ENCODE measurements at regions not wholly inside any gene's neighbourhood (a gene's known extent, or its start where the extent isn't known, plus 50 kb on each side); places are given as distances from the start of the nearest gene placed in this dataset.

- Histone ChIP-seq H3K4me3 (ENCODE audit: low read depth, low read length, poor library complexity, severe bottlenecking) (no peak overlapping the region), H3K27ac (ENCODE audit: low read depth, low read length, poor library complexity, severe bottlenecking) (no peak overlapping the region), H3K9me3 (ENCODE audit: low read length) (no peaks in the 10 kb centered on the region), H4K20me1 (ENCODE audit: insufficient read depth, low read length) (no peaks in the 10 kb centered on the region), H3K4me1 (ENCODE audit: insufficient read depth, low read length, severe bottlenecking) (peaks cover 9% of the 10 kb centered on the region), H3K9me2 (ENCODE audit: low read depth, low read length) (no peaks in the 10 kb centered on the region), H3F3A (ENCODE audit: insufficient read depth, low read length) (no peaks in the 10 kb centered on the region), H3K4me2 (ENCODE audit: low read length) (0 out of 2 replicates have a peak overlapping the region, but pooled peaks have one; percentile 25), H3K79me2 (ENCODE audit: insufficient read depth, low read length) (no peaks in the 10 kb centered on the region), H3K36me3 (ENCODE audit: insufficient read depth, low read length) (no peaks in the 10 kb centered on the region), H2AFZ (ENCODE audit: low read length) (no peak overlapping the region), H3K9ac (ENCODE audit: low read length) (no peak overlapping the region), H3K27me3 (ENCODE audit: insufficient read depth, low read length) (no peaks in the 10 kb centered on the region)
- no peak for TF ChIP-seq EZH2 (IDR thresholded peaks at IDR 0.05; ENCODE audit: borderline replicate concordance, low read length)
- no peak for TF ChIP-seq CTCF (IDR thresholded peaks at IDR 0.05; ENCODE audit: low read length)
Measured at GRCh38 chr11:82557274-82557673, 176.4 kb downstream of the FAM181B start.

DNA sequence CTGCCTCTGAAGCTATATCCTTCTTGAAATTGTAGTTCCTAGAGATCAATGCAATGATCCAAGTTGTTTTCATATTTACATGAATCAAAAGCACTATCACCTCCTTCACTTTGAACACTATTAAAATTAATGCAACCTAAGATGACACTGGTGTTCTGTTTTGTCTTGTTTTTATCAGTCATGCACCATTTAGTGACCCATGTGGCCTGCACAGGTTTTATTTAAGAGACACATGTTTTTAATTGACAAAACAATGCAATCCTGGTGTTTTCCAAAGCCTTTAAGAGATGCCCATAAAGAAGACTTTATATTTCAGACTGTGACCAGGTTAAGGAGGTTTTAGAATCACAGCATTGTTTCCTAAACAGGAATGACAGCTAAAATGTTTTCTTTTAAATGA, 177.5 kb downstream of the FAM181B start:
- TF ChIP-seq CTCF (IDR thresholded peaks at IDR 0.05; ENCODE audit: low read length) (no peak), EZH2 (IDR thresholded peaks at IDR 0.05; ENCODE audit: borderline replicate concordance, low read length) (no peak)
- no peaks in the 10 kb centered on the region for H3K79me2 ChIP-seq (ENCODE audit: insufficient read depth, low read length)
- no peak overlapping the region for H3K27ac ChIP-seq (ENCODE audit: low read depth, low read length, poor library complexity, severe bottlenecking)
- H3K36me3 ChIP-seq (ENCODE audit: insufficient read depth, low read length): no peaks in the 10 kb centered on the region
- no peaks in the 10 kb centered on the region for H3F3A ChIP-seq (ENCODE audit: insufficient read depth, low read length)
- H3K4me1 ChIP-seq (ENCODE audit: insufficient read depth, low read length, severe bottlenecking): peaks cover 9% of the 10 kb centered on the region
- no peak overlapping the region for H3K4me2 ChIP-seq (ENCODE audit: low read length)
- no peaks in the 10 kb centered on the region for H4K20me1 ChIP-seq (ENCODE audit: insufficient read depth, low read length)
- no peaks in the 10 kb centered on the region for H3K9me3 ChIP-seq (ENCODE audit: low read length)
- no peaks in the 10 kb centered on the region for H3K27me3 ChIP-seq (ENCODE audit: insufficient read depth, low read length)
- no peaks in the 10 kb centered on the region for H3K9me2 ChIP-seq (ENCODE audit: low read depth, low read length)
- H3K9ac ChIP-seq (ENCODE audit: low read length): no peak overlapping the region
- no peak overlapping the region for H3K4me3 ChIP-seq (ENCODE audit: low read depth, low read length, poor library complexity, severe bottlenecking)
- no peak overlapping the region for H2AFZ ChIP-seq (ENCODE audit: low read length)

DNA sequence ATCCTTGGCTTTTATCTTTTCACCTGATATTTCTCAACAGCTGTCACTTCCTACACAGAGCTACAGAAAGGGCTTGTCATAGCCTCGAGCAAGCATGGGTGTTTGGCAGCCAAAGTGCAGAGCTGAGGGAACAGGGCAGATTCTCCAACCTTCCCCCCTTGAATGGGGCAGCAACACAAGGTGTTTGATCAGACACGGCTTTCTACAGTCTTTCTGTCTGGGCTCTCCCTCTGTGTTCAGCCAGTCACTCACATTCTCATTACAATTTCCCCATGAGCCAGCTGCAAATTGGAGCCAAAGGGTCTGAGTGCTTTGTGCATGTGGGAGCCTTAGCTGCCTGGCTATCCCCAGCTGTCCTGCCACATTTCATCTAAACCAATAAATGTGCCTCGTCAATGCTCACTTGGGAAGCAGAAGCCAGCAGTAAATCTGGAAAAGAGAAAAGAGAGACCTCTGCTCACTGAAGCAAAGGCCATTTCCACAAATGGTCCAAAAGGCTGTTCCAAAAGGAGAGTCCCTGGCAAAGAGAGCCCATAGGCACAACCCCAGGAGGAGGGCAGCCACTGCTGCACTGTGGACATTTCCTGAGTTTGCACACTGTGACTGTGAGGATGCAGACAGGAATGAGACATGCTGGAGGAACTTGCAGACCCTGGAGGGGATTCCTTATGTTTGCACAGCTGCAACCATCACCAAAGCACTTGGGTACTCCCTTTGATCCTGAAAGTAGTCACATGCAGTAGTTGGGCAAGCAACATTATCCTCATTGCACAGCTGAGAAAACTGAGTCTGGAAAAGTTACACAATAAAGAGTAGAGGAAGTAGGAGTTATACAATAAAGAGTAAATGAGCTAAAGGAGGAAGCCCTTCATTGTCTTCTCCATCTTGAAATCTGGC, 186.8 kb downstream of the FAM181B start:
- Histone ChIP-seq H3K79me2 (ENCODE audit: insufficient read depth, low read length) (no peaks in the 10 kb centered on the region), H3K4me2 (ENCODE audit: low read length) (no peak overlapping the region), H3F3A (ENCODE audit: insufficient read depth, low read length) (no peaks in the 10 kb centered on the region), H4K20me1 (ENCODE audit: insufficient read depth, low read length) (no peaks in the 10 kb centered on the region), H3K36me3 (ENCODE audit: insufficient read depth, low read length) (no peaks in the 10 kb centered on the region), H3K9ac (ENCODE audit: low read length) (no peak overlapping the region), H3K27me3 (ENCODE audit: insufficient read depth, low read length) (no peaks in the 10 kb centered on the region), H3K9me3 (ENCODE audit: low read length) (no peaks in the 10 kb centered on the region), H3K4me1 (ENCODE audit: insufficient read depth, low read length, severe bottlenecking) (no peaks in the 10 kb centered on the region), H2AFZ (ENCODE audit: low read length) (no peak overlapping the region), H3K4me3 (ENCODE audit: low read depth, low read length, poor library complexity, severe bottlenecking) (no peak overlapping the region), H3K9me2 (ENCODE audit: low read depth, low read length) (no peaks in the 10 kb centered on the region), H3K27ac (ENCODE audit: low read depth, low read length, poor library complexity, severe bottlenecking) (no peak overlapping the region)
- no peak for TF ChIP-seq CTCF (IDR thresholded peaks at IDR 0.05; ENCODE audit: low read length)
- no peak for TF ChIP-seq EZH2 (IDR thresholded peaks at IDR 0.05; ENCODE audit: borderline replicate concordance, low read length)

All from OCI-LY1 (cell line).